Natural killer cell treated with Interleukin-12 subunit alpha and Interleukin-12 subunit beta and Interleukin-15 and Interleukin-18, amount 100 ng/mL, for 72 hours (primary cell): ENCODE measurements at regions not wholly inside any gene's neighbourhood (a gene's known extent, or its start where the extent isn't known, plus 50 kb on each side); places are given as distances from the start of the nearest gene placed in this dataset.
A peak's percentile ranks its signal among the peaks of the same experiment; 100 is the strongest.

Experiments used
- ATAC-seq, 2 donors: fragments of 150-1000 bp; cut with Tn5 transposase in 1 of 2; sonication (Bioruptor Pico), chemical (Tn5 transposase) in 1 of 2; 2 replicates each; pipeline ENCODE4 v1.10.0; 2021
- DNase-seq: peaks from one replicate; pipeline ENCODE4 v3.0.0; 2022; ENCODE audit warnings: low spot score
- H3K27ac Mint-ChIP-seq, 2 donors: 1 replicate in 1 of 2; 2 replicates in 1 of 2; pipeline ENCODE4 v1.8.0; 2022; ENCODE audit warnings: mixed read lengths in 2 of 2, mild to moderate bottlenecking in 1 of 2, moderate library complexity in 1 of 2
- H3K27me3 Mint-ChIP-seq, 2 donors: 1 replicate in 1 of 2; 2 replicates in 1 of 2; pipeline ENCODE4 v1.8.0; 2022; ENCODE audit warnings: mixed read lengths in 2 of 2
- H3K36me3 Mint-ChIP-seq: one replicate; pipeline ENCODE4 v1.8.0; 2022; ENCODE audit warnings: mixed read lengths
- H3K4me1 Mint-ChIP-seq, 2 donors: 1 replicate in 1 of 2; 2 replicates in 1 of 2; pipeline ENCODE4 v1.8.0; 2022; ENCODE audit warnings: low read depth in 2 of 2, mixed read lengths in 2 of 2, mild to moderate bottlenecking in 1 of 2
- H3K4me3 Mint-ChIP-seq: one replicate; pipeline ENCODE4 v1.8.0; 2022; ENCODE audit warnings: mixed read lengths
- H3K9me3 Mint-ChIP-seq: 2 replicates; pipeline ENCODE4 v1.8.0; 2022; ENCODE audit warnings: mixed read lengths

GRCh38 chr7:42858570-42858969 is 53.3 kb downstream of the C7orf25 start:
- Mint-ChIP-seq H3K9me3 (peaks cover 11% of the 10 kb centered on the region), H3K36me3 (peaks cover 11% of the 10 kb centered on the region), H3K4me1 (peaks cover 0 to 7% of the 10 kb centered on the region in 2 donors), H3K27ac (no peak overlapping the region), H3K27me3 (peaks cover 45 to 52% of the 10 kb centered on the region in 2 donors), H3K4me3 (no peak overlapping the region)
- DNase-seq: no peak
- no peak for ATAC-seq

DNA sequence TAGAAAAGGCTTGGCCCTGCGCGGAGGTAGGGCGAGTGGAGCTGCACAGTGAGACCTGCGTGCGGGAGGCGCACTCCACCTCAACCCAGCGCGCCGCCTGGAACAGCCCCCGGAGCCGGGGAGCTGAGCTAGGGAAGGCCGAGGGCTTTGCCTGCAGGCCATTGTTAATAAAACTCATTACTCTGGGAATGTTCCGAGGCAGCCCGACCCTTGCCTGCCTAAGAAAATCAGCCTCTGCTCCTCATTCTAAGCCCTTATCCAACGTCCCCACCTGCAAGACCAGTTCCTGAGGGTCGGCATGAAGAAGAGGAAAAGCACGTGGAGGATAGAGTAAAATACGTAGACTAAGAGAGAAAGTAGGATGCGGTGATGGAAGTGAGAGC is 55.3 kb downstream of the C7orf25 start:
- Mint-ChIP-seq H3K4me1 (peaks cover 0 to 7% of the 10 kb centered on the region in 2 donors), H3K36me3 (peaks cover 3% of the 10 kb centered on the region), H3K27me3 (peaks cover 41 to 45% of the 10 kb centered on the region in 2 donors), H3K4me3 (no peak overlapping the region), H3K27ac (no peak overlapping the region), H3K9me3 (peaks cover 4% of the 10 kb centered on the region)
- DNase-seq (no peak), ATAC-seq (no peak)

GRCh38 chr7:42854571-42855118 is 57.2 kb downstream of the C7orf25 start:
- ATAC-seq: no peak
- Mint-ChIP-seq H3K4me1 (peaks cover 0 to 7% of the 10 kb centered on the region in 2 donors), H3K27ac (no peak overlapping the region), H3K9me3 (no peaks in the 10 kb centered on the region), H3K36me3 (no peaks in the 10 kb centered on the region), H3K27me3 (peaks cover 28 to 34% of the 10 kb centered on the region in 2 donors), H3K4me3 (no peak overlapping the region)
- no peak for DNase-seq

- no peak overlapping the region for H3K27ac Mint-ChIP-seq
- no peaks in the 10 kb centered on the region for H3K36me3 Mint-ChIP-seq
- H3K4me3 Mint-ChIP-seq: no peak overlapping the region
- peaks cover 0 to 7% of the 10 kb centered on the region in 2 donors for H3K4me1 Mint-ChIP-seq
- H3K9me3 Mint-ChIP-seq: no peaks in the 10 kb centered on the region
- peaks cover 36 to 40% of the 10 kb centered on the region in 2 donors for H3K27me3 Mint-ChIP-seq
- ATAC-seq: no peak
- no peak for DNase-seq
Observed at GRCh38 chr7:42852531-42852930, 59.3 kb downstream of the C7orf25 start.

DNA sequence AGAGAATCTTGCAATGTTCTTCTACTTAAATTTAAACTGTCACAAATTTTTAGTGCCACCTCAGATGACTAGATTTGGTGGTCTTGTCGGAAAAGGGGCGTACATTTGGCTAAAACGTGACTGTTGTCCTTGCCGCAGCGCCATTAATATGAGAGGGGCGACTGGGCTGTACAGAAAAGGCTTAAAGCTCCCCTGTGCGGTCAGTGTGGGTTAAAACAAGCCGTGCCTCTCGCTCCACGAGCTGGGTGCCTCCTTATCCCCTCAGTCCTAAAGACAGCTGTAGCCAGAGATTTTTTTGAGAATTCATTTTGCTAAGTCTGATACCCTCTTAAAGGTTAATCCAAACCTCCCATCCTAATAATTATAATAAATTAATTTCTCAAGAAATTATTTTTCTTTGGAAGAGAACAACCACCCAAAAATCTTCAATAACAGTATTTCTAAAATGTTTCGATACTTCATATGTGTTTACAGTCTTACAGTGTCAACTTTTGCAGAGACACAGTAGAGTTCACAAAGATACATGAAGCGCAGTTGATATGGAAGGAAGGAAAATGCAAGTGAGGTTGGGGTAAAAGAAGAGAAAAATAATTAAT is 68.6 kb downstream of the C7orf25 start:
- no peaks in the 10 kb centered on the region for H3K4me1 Mint-ChIP-seq
- ATAC-seq (peak in 1 of 2 donors; percentile 57), DNase-seq (no peak)
- H3K36me3 Mint-ChIP-seq: no peaks in the 10 kb centered on the region
- no peak overlapping the region for H3K27ac Mint-ChIP-seq
- peaks cover 36 to 50% of the 10 kb centered on the region in 2 donors for H3K27me3 Mint-ChIP-seq
- H3K4me3 Mint-ChIP-seq: no peak overlapping the region
- no peaks in the 10 kb centered on the region for H3K9me3 Mint-ChIP-seq

DNA sequence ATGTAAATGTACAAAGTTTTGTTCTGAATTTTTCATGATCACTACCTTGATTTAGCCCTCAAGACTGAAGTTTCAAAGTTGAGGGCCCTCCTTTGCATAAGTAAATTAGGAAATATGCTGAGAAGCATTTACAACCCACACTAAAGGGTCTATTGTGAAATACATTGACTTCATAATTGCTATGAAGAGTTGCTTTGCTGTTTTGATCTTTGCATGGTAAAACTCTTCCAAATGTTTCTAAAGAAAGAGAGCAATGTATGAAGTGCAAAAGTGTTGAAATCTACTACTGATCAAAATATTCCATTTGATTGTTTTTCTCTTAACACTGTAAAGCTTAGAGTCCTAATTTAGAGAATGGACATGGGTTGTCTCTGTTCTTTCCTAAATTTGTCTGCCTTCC is 77.2 kb downstream of the C7orf25 start:
- ATAC-seq (no peak), DNase-seq (no peak)
- no peak overlapping the region for H3K27ac Mint-ChIP-seq
- H3K27me3 Mint-ChIP-seq: peaks cover 29% of the 10 kb centered on the region in 2 donors
- no peaks in the 10 kb centered on the region for H3K36me3 Mint-ChIP-seq
- H3K9me3 Mint-ChIP-seq: no peaks in the 10 kb centered on the region
- no peaks in the 10 kb centered on the region for H3K4me1 Mint-ChIP-seq
- H3K4me3 Mint-ChIP-seq: no peak overlapping the region

- Mint-ChIP-seq H3K36me3 (no peaks in the 10 kb centered on the region), H3K9me3 (no peaks in the 10 kb centered on the region), H3K27ac (no peak overlapping the region), H3K4me1 (no peaks in the 10 kb centered on the region), H3K27me3 (peaks cover 24% of the 10 kb centered on the region in 2 donors), H3K4me3 (no peak overlapping the region)
- no peak for ATAC-seq
- DNase-seq: no peak
Observed at GRCh38 chr7:42833411-42833810, 78.5 kb downstream of the C7orf25 start.

DNA sequence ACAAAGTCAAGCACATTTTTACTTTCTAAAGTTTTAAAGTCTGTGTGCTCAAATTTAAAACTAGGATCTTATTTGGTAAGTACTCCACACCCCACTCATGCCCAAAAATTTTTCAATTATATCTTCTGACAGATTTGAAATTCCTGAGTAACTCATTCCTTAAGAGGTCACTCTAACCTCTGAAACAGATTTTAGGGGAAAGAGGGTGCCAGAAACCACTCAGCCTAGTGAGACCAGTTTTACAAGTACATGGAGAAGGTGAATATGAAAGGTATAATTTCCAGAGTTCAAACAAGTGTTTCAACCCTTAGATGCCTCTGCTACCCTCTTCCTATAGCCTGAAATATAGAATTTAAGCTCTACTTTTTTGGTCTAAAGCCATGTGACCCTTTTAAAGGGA is 79.2 kb downstream of the C7orf25 start:
- ATAC-seq (no peak), DNase-seq (no peak)
- peaks cover 20 to 23% of the 10 kb centered on the region in 2 donors for H3K27me3 Mint-ChIP-seq
- H3K27ac Mint-ChIP-seq: no peak overlapping the region
- H3K4me3 Mint-ChIP-seq: no peak overlapping the region
- no peaks in the 10 kb centered on the region for H3K9me3 Mint-ChIP-seq
- H3K36me3 Mint-ChIP-seq: no peaks in the 10 kb centered on the region
- H3K4me1 Mint-ChIP-seq: no peaks in the 10 kb centered on the region

DNA sequence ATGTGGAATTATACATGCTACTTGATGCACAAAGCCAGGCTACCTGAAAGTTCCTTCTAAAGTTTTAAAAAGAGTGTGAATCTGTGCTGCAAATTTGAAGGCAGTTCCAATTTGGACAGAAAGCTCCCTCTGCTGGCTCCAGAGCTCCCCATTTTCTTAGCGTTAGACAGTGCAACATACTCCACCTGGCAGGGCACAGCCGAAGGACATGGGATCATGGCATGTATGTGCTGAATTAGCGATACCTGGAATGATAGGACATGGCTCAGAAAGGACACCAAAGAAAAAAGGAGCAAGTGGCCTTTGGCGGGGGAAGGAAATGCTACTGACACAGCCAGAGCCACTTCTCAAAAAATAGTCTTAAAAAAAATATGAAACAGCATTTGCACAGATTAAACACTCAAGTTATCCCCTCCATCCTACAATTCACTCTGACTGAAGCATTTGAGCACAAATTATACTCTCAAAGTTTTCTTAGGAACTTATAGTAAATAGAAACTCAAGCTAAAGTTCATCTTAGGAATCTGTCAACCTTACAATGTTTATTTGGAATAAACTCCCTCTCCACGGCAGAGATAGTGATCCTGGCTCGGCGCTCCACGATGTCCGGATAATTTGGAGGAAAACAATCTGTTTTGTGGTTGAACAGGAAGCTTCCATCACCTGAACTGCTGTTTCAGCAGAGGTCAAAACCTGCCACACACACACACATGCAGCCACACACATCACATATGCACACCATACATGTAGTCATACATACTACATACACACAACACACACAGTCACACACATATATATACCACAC is 80.0 kb downstream of the C7orf25 start:
- no peak overlapping the region for H3K27ac Mint-ChIP-seq
- peak in 1 of 2 donors; percentile 27 for ATAC-seq
- H3K36me3 Mint-ChIP-seq: no peaks in the 10 kb centered on the region
- no peak for DNase-seq
- H3K4me1 Mint-ChIP-seq: no peaks in the 10 kb centered on the region
- H3K4me3 Mint-ChIP-seq: no peak overlapping the region
- peaks cover 18 to 25% of the 10 kb centered on the region in 2 donors for H3K27me3 Mint-ChIP-seq
- no peaks in the 10 kb centered on the region for H3K9me3 Mint-ChIP-seq

GRCh38 chr7:42831006-42831717 is 80.7 kb downstream of the C7orf25 start:
- no peaks in the 10 kb centered on the region for H3K4me1 Mint-ChIP-seq
- DNase-seq (no peak), ATAC-seq (no peak)
- no peak overlapping the region for H3K4me3 Mint-ChIP-seq
- peaks cover 18 to 25% of the 10 kb centered on the region in 2 donors for H3K27me3 Mint-ChIP-seq
- no peaks in the 10 kb centered on the region for H3K36me3 Mint-ChIP-seq
- H3K9me3 Mint-ChIP-seq: no peaks in the 10 kb centered on the region
- no peak overlapping the region for H3K27ac Mint-ChIP-seq

GRCh38 chr7:42812779-42813178 is 99.1 kb downstream of the C7orf25 start:
- Mint-ChIP-seq H3K4me3 (no peak overlapping the region), H3K4me1 (no peaks in the 10 kb centered on the region), H3K9me3 (peaks cover 5% of the 10 kb centered on the region), H3K27ac (no peak overlapping the region), H3K27me3 (peaks cover 6 to 35% of the 10 kb centered on the region in 2 donors), H3K36me3 (peaks cover 9% of the 10 kb centered on the region)
- no peak for DNase-seq
- ATAC-seq: no peak

DNA sequence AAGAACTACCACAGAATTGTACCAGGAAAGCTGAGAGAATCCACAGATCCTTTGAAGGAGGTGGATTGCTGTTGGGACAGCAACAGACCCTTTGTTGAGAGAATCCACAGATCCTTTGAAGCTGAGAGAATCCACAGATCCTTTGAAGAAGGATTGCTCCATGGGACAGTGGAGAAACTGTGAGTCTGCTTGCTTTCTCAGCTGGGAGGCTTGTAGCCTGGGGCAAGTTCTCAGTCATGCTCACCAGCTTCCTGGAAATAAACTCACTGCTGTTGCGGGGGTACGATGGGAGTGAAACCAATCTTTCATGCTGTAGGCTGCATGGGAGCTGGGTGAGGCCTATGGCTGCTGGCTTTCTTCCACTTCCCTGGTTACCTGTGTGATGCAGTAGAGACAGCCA is 106.3 kb downstream of the C7orf25 start:
- no peak overlapping the region for H3K27ac Mint-ChIP-seq
- H3K36me3 Mint-ChIP-seq: peaks cover 15% of the 10 kb centered on the region
- ATAC-seq (no peak), DNase-seq (no peak)
- H3K9me3 Mint-ChIP-seq: peaks cover 9% of the 10 kb centered on the region
- H3K4me3 Mint-ChIP-seq: no peak overlapping the region
- H3K27me3 Mint-ChIP-seq: peaks cover 8 to 29% of the 10 kb centered on the region in 2 donors
- H3K4me1 Mint-ChIP-seq: no peaks in the 10 kb centered on the region

GRCh38 chr7:42794673-42795072 is 117.2 kb downstream of the C7orf25 start:
- Mint-ChIP-seq H3K4me1 (no peaks in the 10 kb centered on the region), H3K27me3 (peaks cover 0 to 8% of the 10 kb centered on the region in 2 donors), H3K27ac (no peak overlapping the region), H3K36me3 (peaks cover 4% of the 10 kb centered on the region), H3K9me3 (peaks cover 13% of the 10 kb centered on the region), H3K4me3 (no peak overlapping the region)
- DNase-seq: no peak
- no peak for ATAC-seq

GRCh38 chr7:42792841-42793240 is 119.0 kb downstream of the C7orf25 start:
- Mint-ChIP-seq H3K36me3 (no peaks in the 10 kb centered on the region), H3K4me1 (no peaks in the 10 kb centered on the region), H3K27ac (no peak overlapping the region), H3K4me3 (no peak overlapping the region), H3K9me3 (peaks cover 7% of the 10 kb centered on the region), H3K27me3 (peaks cover 0 to 8% of the 10 kb centered on the region in 2 donors)
- ATAC-seq (no peak), DNase-seq (no peak)
